ENCODE measurements at regions not wholly inside any gene's neighbourhood (a gene's known extent, or its start where the extent isn't known, plus 50 kb on each side); places are given as distances from the start of the nearest gene placed in this dataset.

DNA sequence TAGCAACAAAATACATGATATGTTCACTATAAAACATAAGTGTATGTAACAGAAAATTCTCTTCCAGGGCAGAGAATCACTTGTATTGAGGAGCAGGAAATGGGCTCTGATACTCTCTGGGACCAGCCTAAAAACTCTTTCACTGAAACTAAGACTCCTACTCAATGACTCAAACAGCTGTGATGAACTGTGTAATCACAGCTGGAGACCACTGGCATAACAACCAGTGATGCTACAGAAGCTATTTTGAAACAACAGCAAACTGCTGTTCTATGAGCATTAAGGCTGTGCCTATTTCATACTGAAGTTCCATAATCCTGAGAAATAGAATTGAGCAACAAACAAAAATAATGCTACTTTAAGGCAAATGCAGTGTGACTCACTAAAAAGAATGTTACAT lies 594.0 kb downstream of the HINT1 start:
- no peak for TF ChIP-seq GABPA (IDR thresholded peaks at IDR 0.05; ENCODE audit: low read depth)
- TF ChIP-seq, protein P1, sequence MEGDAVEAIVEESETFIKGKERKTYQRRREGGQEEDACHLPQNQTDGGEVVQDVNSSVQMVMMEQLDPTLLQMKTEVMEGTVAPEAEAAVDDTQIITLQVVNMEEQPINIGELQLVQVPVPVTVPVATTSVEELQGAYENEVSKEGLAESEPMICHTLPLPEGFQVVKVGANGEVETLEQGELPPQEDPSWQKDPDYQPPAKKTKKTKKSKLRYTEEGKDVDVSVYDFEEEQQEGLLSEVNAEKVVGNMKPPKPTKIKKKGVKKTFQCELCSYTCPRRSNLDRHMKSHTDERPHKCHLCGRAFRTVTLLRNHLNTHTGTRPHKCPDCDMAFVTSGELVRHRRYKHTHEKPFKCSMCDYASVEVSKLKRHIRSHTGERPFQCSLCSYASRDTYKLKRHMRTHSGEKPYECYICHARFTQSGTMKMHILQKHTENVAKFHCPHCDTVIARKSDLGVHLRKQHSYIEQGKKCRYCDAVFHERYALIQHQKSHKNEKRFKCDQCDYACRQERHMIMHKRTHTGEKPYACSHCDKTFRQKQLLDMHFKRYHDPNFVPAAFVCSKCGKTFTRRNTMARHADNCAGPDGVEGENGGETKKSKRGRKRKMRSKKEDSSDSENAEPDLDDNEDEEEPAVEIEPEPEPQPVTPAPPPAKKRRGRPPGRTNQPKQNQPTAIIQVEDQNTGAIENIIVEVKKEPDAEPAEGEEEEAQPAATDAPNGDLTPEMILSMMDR (IDR thresholded peaks at IDR 0.05) = no peak
